ENCODE measurements at regions not wholly inside any gene's neighbourhood (a gene's known extent, or its start where the extent isn't known, plus 50 kb on each side); places are given as distances from the start of the nearest gene placed in this dataset.

- TF ChIP-seq CTCF (IDR thresholded peaks at IDR 0.05) = no peak
- TF ChIP-seq POLR2A (IDR thresholded peaks at IDR 0.05) = no peak
These were observed 457.0 kb downstream of the SPATA31D1 start for GRCh38 chr9:82445556-82445955.

Measured in esophagus squamous epithelium (tissue), 4 donors.